ENCODE measurements at regions not wholly inside any gene's neighbourhood (a gene's known extent, or its start where the extent isn't known, plus 50 kb on each side); places are given as distances from the start of the nearest gene placed in this dataset.

GRCh38 chr3:145812391-145812790, 348.6 kb downstream of the PLOD2 start:
- TF ChIP-seq, protein P1, sequence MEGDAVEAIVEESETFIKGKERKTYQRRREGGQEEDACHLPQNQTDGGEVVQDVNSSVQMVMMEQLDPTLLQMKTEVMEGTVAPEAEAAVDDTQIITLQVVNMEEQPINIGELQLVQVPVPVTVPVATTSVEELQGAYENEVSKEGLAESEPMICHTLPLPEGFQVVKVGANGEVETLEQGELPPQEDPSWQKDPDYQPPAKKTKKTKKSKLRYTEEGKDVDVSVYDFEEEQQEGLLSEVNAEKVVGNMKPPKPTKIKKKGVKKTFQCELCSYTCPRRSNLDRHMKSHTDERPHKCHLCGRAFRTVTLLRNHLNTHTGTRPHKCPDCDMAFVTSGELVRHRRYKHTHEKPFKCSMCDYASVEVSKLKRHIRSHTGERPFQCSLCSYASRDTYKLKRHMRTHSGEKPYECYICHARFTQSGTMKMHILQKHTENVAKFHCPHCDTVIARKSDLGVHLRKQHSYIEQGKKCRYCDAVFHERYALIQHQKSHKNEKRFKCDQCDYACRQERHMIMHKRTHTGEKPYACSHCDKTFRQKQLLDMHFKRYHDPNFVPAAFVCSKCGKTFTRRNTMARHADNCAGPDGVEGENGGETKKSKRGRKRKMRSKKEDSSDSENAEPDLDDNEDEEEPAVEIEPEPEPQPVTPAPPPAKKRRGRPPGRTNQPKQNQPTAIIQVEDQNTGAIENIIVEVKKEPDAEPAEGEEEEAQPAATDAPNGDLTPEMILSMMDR (IDR thresholded peaks at IDR 0.05): no peak
- TF ChIP-seq POLR2A (IDR thresholded peaks at IDR 0.05): no peak
- WGBS, 2 donors: 76 to 94% methylated on average over 5 of the region's 5 CpGs

GRCh38 chr3:145815707-145816413, 345.1 kb downstream of the PLOD2 start:
- intact Hi-C loops (cut with DNase I; ENCODE audit: low total_unique reads): no loop called here
- no peak for DNase-seq (ENCODE audit: low spot score in 2 of 2)
- TF ChIP-seq POLR2A (IDR thresholded peaks at IDR 0.05): no peak
- TF ChIP-seq, protein P1 (IDR thresholded peaks at IDR 0.05): no peak
- no peak overlapping the region for H3K4me3 ChIP-seq (ENCODE audit: low read depth, poor library complexity, severe bottlenecking)
- WGBS, 2 donors: 70% methylated on average over 3 of the region's 3 CpGs

More at GRCh38 chr3:145812391-145812790, 348.6 kb downstream of the PLOD2 start:
- intact Hi-C loops (cut with DNase I; ENCODE audit: low total_unique reads): no loop called here
- no peak overlapping the region for H3K4me3 ChIP-seq (ENCODE audit: low read depth, poor library complexity, severe bottlenecking)
- DNase-seq (ENCODE audit: low spot score in 2 of 2): no peak

- intact Hi-C loops (cut with DNase I; ENCODE audit: low total_unique reads): no loop called here
- WGBS, 2 donors: 65% methylated on average over 4 of the region's 4 CpGs
- H3K4me3 ChIP-seq (ENCODE audit: low read depth, poor library complexity, severe bottlenecking): no peak overlapping the region
- no peak for DNase-seq (ENCODE audit: low spot score in 2 of 2)
- TF ChIP-seq, protein P1 (IDR thresholded peaks at IDR 0.05): no peak
- TF ChIP-seq POLR2A (IDR thresholded peaks at IDR 0.05): no peak
Observed at GRCh38 chr3:145817870-145818483, 343.0 kb downstream of the PLOD2 start.

GRCh38 chr3:145820170-145820569, 340.8 kb downstream of the PLOD2 start:
- WGBS, 2 donors: 69 to 74% methylated on average over 2 of the region's 2 CpGs
- TF ChIP-seq POLR2A (IDR thresholded peaks at IDR 0.05): no peak
- TF ChIP-seq, protein P1 (IDR thresholded peaks at IDR 0.05): no peak
- intact Hi-C loops (cut with DNase I; ENCODE audit: low total_unique reads): no loop called here
- DNase-seq (ENCODE audit: low spot score in 2 of 2): no peak
- H3K4me3 ChIP-seq (ENCODE audit: low read depth, poor library complexity, severe bottlenecking): no peak overlapping the region

DNA sequence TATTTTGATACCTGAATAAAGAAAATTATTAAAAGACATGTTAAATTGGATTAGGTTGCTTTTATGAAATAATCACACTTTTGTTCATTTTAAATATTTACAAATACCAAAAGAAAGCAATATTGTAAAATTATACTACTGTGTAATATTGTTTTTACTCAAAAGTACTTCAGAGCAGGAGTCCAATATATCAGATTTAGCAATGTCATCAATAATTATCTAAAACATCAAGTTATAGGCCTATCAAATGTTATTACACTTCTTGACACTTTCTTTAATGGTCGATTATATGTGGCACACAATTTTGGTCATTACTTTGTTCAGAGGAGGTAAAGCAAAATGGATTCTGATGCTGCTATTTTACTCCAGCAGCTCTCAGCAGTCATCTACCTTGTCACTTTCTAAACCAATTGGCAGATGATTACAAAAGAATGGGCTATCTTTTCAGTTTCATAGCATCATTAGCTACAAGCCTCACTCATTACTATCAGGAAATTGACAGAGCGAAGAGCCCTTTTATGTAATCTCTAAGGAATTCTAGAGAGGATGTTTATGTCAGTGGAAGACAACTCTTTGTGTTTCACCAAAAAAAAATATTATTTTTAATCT, 318.6 kb downstream of the PLOD2 start:
- intact Hi-C loops (cut with DNase I; ENCODE audit: low total_unique reads): no loop called here
- no peak for DNase-seq (ENCODE audit: low spot score in 2 of 2)
- 68 to 76% methylated on average over 2 of the region's 2 CpGs for WGBS, 2 donors
- no peak for TF ChIP-seq POLR2A (IDR thresholded peaks at IDR 0.05)
- TF ChIP-seq, protein P1 (IDR thresholded peaks at IDR 0.05): no peak
- no peak overlapping the region for H3K4me3 ChIP-seq (ENCODE audit: low read depth, poor library complexity, severe bottlenecking)

Measured in lower leg skin (tissue), 4 donors.